GM10266 (cell line): ENCODE measurements at regions not wholly inside any gene's neighbourhood (a gene's known extent, or its start where the extent isn't known, plus 50 kb on each side); places are given as distances from the start of the nearest gene placed in this dataset.

ENCODE experiments used
- DNase-seq: peaks from one replicate; pipeline ENCODE4 v3.0.0; 2012; ENCODE audit errors: extremely low spot score
- TF ChIP-seq, protein P1 (sequence below): IDR thresholded peaks from 2 replicates; pipeline ENCODE4 v1.5.1; 2012; ENCODE audit warnings: mild to moderate bottlenecking, low read depth; ENCODE audit not compliant: control insufficient read depth, insufficient read depth; ENCODE audit errors: missing control alignments

DNA sequence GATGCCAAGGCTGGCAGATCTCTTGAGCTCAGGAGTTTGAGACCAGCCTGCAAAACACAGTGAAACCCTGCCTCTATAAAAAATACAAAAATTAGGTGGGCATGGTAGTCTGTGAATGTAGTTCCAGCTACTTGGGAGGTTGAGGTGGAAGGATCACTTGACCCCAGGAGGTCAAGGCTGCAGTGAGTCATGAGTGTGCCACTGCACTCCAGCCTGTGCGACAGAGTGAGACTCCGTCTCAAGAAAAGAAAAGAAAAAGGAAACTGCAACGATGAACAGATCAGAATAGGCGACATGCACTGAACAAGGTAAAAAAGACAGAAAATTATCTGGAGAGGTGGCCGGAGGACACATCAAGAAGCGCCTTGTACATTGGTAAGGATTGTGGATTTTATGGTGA, 273.7 kb upstream of the AMIGO2 start:
- DNase-seq, result no peak
- TF ChIP-seq, protein P1, sequence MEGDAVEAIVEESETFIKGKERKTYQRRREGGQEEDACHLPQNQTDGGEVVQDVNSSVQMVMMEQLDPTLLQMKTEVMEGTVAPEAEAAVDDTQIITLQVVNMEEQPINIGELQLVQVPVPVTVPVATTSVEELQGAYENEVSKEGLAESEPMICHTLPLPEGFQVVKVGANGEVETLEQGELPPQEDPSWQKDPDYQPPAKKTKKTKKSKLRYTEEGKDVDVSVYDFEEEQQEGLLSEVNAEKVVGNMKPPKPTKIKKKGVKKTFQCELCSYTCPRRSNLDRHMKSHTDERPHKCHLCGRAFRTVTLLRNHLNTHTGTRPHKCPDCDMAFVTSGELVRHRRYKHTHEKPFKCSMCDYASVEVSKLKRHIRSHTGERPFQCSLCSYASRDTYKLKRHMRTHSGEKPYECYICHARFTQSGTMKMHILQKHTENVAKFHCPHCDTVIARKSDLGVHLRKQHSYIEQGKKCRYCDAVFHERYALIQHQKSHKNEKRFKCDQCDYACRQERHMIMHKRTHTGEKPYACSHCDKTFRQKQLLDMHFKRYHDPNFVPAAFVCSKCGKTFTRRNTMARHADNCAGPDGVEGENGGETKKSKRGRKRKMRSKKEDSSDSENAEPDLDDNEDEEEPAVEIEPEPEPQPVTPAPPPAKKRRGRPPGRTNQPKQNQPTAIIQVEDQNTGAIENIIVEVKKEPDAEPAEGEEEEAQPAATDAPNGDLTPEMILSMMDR, result no peak

DNA sequence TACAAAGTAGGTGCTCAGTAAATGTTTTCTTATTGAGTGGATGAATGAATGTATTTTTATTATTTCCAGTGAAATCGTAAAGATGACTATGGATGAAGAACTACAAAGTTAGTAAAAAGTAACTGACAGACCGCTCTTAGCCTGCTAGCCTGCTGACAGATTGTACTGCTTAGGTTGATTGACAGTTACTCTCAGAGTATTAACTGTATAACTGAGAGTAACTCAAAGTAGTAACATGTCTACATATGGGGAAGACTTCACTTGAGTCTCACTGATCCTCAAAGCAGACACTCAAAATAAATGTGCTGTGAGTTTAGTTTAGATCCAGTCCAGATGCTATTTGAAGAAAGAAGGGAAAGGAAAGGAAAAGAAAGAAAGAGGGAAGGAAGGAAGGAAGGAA, 272.3 kb upstream of the AMIGO2 start:
- TF ChIP-seq, protein P1, result no peak
- no peak for DNase-seq

DNA sequence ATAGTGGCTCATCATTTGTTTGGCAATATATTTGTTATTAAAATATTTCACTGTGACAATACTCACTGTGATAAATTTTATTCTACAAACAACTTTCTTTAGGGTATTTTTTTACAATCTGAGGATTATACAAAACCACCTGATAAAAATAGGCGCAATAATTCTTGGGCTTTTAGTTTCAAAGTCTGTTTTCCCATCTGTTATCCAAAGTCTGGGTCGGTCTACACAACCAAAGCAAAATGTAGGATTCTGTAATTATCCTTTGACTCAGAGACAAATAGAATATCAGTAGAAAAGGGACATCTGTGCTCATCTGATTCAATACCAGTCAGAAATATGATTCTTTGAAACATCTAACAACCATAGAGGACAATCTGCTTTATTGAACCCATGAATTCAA, 271.8 kb upstream of the AMIGO2 start:
- TF ChIP-seq, protein P1, result no peak
- no peak for DNase-seq

DNA sequence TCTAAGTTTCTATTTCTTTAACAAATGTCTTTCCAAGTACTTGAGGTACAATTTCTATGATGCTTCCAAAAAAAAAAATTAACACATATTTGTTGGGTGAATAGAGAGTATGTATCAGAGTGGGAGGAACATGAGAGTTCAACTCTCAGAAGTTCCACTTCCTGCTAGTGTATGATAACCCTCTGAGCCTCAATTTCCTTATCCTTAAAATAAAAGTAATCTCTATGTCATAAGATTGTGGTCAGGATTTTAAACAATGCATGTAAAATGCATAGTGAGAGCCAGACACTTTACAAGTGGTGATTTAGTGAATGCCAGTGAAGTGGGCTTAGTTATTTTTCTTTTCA, 270.3 kb upstream of the AMIGO2 start:
- TF ChIP-seq, protein P1, result no peak

DNA sequence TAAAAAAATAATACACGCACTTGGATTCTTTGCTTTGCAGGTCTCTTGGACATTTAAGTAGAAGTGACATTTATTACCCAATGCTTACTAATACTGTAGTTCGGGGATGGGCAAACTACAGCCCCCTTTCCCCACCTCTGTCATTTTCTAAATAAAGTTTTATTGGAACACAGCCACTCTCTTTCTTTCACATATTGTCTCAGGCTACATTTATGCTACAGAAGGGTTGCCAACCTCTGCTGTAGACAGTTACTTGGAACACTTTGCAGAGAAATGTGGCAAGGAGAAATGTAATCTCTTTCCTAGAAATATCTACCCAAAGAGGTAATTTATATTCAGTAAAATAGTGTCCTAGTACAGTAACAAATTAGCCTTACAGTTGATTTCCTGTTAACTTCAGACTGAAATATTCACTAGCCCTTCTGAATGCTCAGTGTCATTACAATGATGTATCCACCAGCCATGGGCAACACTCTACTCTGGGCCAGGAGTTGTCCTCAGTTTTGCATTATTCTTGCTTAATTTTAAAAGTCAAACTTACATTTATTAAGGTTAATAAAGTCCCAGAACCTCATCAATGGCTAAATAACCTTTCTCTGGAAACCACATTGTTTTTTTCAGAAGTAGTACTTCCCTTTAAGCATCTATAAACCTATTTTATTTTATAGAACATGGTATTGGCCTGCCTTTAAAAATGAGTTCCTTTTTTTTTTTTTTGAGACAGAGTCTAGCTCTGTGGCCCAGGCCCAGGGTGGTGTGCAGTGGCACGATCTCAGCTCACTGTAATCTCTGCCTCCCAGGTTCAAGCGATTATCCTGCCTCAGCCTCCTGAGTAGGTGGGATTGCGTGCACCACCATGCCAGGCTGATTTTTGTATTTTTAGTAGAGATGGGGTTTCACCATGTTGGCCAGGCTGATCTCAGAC, 269.6 kb upstream of the AMIGO2 start:
- DNase-seq, result no peak
- TF ChIP-seq, protein P1, result no peak

More for the DNA sequence above, 270.3 kb upstream of the AMIGO2 start:
- no peak for DNase-seq

DNA sequence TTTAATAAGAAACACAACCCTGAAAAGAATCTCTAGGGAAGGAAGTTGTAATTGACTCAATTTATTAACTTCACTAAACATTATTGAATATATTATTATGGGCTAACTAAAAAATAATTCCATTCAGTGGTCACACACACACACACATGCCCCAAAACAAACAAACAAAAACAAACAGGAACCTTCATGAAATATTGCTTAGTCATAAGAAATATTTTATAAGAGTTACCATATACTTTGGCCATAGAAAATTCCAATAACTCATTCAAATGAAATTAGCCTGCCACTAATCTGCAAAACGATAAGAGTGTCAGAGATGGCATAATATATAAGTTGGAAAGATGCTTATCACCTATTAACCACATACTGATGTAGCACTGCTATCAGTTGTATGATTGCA, 268.4 kb upstream of the AMIGO2 start:
- no peak for DNase-seq
- TF ChIP-seq, protein P1, result no peak

DNA sequence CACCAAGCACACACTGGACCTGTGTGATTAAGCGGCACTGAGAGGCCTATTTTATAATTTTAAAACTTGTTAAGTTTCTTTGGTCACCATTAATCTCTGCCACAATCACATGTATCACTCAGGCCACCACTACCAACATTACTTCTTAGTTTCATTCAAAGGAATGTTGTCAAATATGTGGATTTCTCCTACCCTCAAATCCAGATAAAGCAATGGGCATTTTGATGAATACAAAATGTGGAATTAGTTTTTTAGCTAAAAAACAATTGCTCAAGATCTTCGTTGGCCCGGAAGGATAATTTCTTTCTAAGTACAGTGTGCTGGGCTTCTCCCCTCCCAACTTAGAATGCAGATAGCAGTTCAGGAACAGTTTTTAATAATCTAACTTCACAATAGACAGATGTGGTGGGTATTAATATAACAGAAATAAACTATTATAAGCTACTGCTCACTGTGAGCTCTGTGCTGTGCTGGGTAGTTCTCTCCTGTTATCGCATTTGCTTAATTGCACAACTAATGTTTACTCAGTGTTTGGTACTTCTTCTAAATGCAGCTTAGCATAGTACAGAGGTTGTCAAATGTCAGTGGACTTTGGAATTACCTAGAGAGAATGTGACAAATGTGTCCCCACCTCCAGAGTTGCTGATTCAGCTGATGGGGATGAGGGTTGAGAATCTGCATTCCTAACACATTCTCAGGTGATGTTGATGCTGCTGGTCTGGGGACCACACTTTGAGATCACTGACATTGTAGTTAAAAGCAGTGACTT, 266.7 kb upstream of the AMIGO2 start:
- DNase-seq, result no peak

More for the DNA sequence above, 266.7 kb upstream of the AMIGO2 start:
- TF ChIP-seq, protein P1, result no peak
